RWPE2 (cell line): ENCODE measurements at regions not wholly inside any gene's neighbourhood (a gene's known extent, or its start where the extent isn't known, plus 50 kb on each side); places are given as distances from the start of the nearest gene placed in this dataset.

ENCODE experiments used
- ATAC-seq: fragments of 200-7000 bp; cut with Tn5 transposase; 3 replicates; pipeline ENCODE4 v1.9.1; 2021; ENCODE audit warnings: low read depth
- DNase-seq: peaks from one replicate; pipeline ENCODE4 v3.0.0-alpha.2; 2020; ENCODE audit warnings: low spot score
- H3K27ac ChIP-seq: fragments of 450-650 bp; 2 replicates; pipeline ENCODE4 v1.5.1; 2017; ENCODE audit warnings: mild to moderate bottlenecking; ENCODE audit not compliant: poor library complexity, severe bottlenecking
- H3K27me3 ChIP-seq: fragments of 250-450 bp; sonication (Bioruptor Pico); 2 replicates; pipeline ENCODE4 v1.5.1; 2021; ENCODE audit warnings: mild to moderate bottlenecking, moderate library complexity; ENCODE audit not compliant: insufficient read depth, poor library complexity, severe bottlenecking
- H3K36me3 ChIP-seq: fragments of 250-450 bp; sonication (Bioruptor Pico); 2 replicates; pipeline ENCODE4 v1.5.1; 2020; ENCODE audit warnings: low read depth, mild to moderate bottlenecking, moderate library complexity
- H3K4me1 ChIP-seq: fragments of 250-450 bp; sonication (Bioruptor Pico); 2 replicates; pipeline ENCODE4 v1.5.1; 2021; ENCODE audit warnings: mild to moderate bottlenecking, moderate library complexity; ENCODE audit not compliant: insufficient read depth, poor library complexity, severe bottlenecking
- H3K4me3 ChIP-seq: fragments of 250-450 bp; sonication (Bioruptor Pico); 2 replicates; pipeline ENCODE4 v1.5.1; 2021; ENCODE audit warnings: mild to moderate bottlenecking, moderate library complexity; ENCODE audit not compliant: severe bottlenecking
- H3K9me3 ChIP-seq: fragments of 250-450 bp; sonication (Bioruptor Pico); 2 replicates; pipeline ENCODE4 v1.5.1; 2021; ENCODE audit warnings: mild to moderate bottlenecking, moderate library complexity; ENCODE audit not compliant: severe bottlenecking
- CTCF ChIP-seq: fragments of 450-650 bp; IDR thresholded peaks from one replicate; pipeline ENCODE4 v1.5.1; 2017; ENCODE audit warnings: mild to moderate bottlenecking, moderate library complexity; ENCODE audit not compliant: poor library complexity, severe bottlenecking

- no peak overlapping the region for H3K4me3 ChIP-seq
- no peak overlapping the region for H3K27ac ChIP-seq
- ATAC-seq: no peak
Measured at GRCh38 chr18:51637881-51638280, 440.4 kb upstream of the MEX3C start.

GRCh38 chr18:51639541-51639940 is 442.1 kb upstream of the MEX3C start:
- DNase-seq: no peak
- Histone ChIP-seq H3K27me3 (no peaks in the 10 kb centered on the region), H3K9me3 (no peaks in the 10 kb centered on the region)

More at GRCh38 chr18:51637881-51638280, 440.4 kb upstream of the MEX3C start:
- no peaks in the 10 kb centered on the region for H3K4me1 ChIP-seq
- DNase-seq: no peak
- no peaks in the 10 kb centered on the region for H3K36me3 ChIP-seq
- TF ChIP-seq CTCF: no peak
- H3K9me3 ChIP-seq: no peaks in the 10 kb centered on the region
- no peaks in the 10 kb centered on the region for H3K27me3 ChIP-seq

GRCh38 chr18:51643483-51643882 is 446.0 kb upstream of the MEX3C start:
- H3K4me1 ChIP-seq: no peaks in the 10 kb centered on the region
- no peaks in the 10 kb centered on the region for H3K36me3 ChIP-seq
- H3K9me3 ChIP-seq: no peaks in the 10 kb centered on the region
- no peak overlapping the region for H3K4me3 ChIP-seq
- no peak overlapping the region for H3K27ac ChIP-seq
- ATAC-seq (no peak), DNase-seq (no peak)
- no peaks in the 10 kb centered on the region for H3K27me3 ChIP-seq
- TF ChIP-seq CTCF: no peak

More at GRCh38 chr18:51639541-51639940, 442.1 kb upstream of the MEX3C start:
- TF ChIP-seq CTCF: no peak
- H3K27ac ChIP-seq: no peak overlapping the region
- H3K36me3 ChIP-seq: no peaks in the 10 kb centered on the region
- no peak for ATAC-seq
- H3K4me3 ChIP-seq: no peak overlapping the region
- no peaks in the 10 kb centered on the region for H3K4me1 ChIP-seq

GRCh38 chr18:51645607-51646006 is 448.1 kb upstream of the MEX3C start:
- Histone ChIP-seq H3K27ac (no peak overlapping the region), H3K27me3 (no peaks in the 10 kb centered on the region), H3K36me3 (no peaks in the 10 kb centered on the region), H3K9me3 (no peaks in the 10 kb centered on the region), H3K4me3 (no peak overlapping the region), H3K4me1 (no peaks in the 10 kb centered on the region)
- no peak for ATAC-seq
- no peak for DNase-seq
- no peak for TF ChIP-seq CTCF

GRCh38 chr18:51647346-51647745 is 449.9 kb upstream of the MEX3C start:
- no peaks in the 10 kb centered on the region for H3K36me3 ChIP-seq
- H3K4me1 ChIP-seq: no peaks in the 10 kb centered on the region
- H3K4me3 ChIP-seq: no peak overlapping the region
- H3K27me3 ChIP-seq: no peaks in the 10 kb centered on the region
- DNase-seq: no peak
- no peak for TF ChIP-seq CTCF
- no peaks in the 10 kb centered on the region for H3K9me3 ChIP-seq
- no peak overlapping the region for H3K27ac ChIP-seq
- no peak for ATAC-seq
